ENCODE measurements at regions not wholly inside any gene's neighbourhood (a gene's known extent, or its start where the extent isn't known, plus 50 kb on each side); places are given as distances from the start of the nearest gene placed in this dataset.

- WGBS, 2 donors, result 71 to 78% methylated on average over 5 of the region's 5 CpGs
- DNase-seq, result no peak
- Histone ChIP-seq H3K4me3 (no peak overlapping the region), H3K9me3 (no peaks in the 10 kb centered on the region), H3K36me3 (no peaks in the 10 kb centered on the region), H3K4me1 (no peaks in the 10 kb centered on the region), H3K27ac (no peak overlapping the region), H3K27me3 (no peaks in the 10 kb centered on the region)
- intact Hi-C loops (cut with DNase I), result loop anchor here in 1 of 3 donors (10.0 kb wide), 1 partner anchor 493 kb away; no protein-coding TSS in a partner anchor
- ATAC-seq, result no peak
- FAIRE-seq, result no peak
- TF ChIP-seq CTCF (IDR thresholded peaks at IDR 0.05), result no peak
These were observed 123.2 kb downstream of the AQP9 start for GRCh38 chr15:58261368-58261767.

- no peak for ATAC-seq
- FAIRE-seq, result no peak
- Histone ChIP-seq H3K9me3 (no peaks in the 10 kb centered on the region), H3K27me3 (no peaks in the 10 kb centered on the region), H3K36me3 (no peaks in the 10 kb centered on the region), H3K4me3 (no peak overlapping the region), H3K4me1 (no peaks in the 10 kb centered on the region), H3K27ac (no peak overlapping the region)
- no peak for TF ChIP-seq CTCF (IDR thresholded peaks at IDR 0.05)
- DNase-seq, result no peak
- 63 to 69% methylated on average over 4 of the region's 4 CpGs for WGBS, 2 donors
- intact Hi-C loops (cut with DNase I), result loop anchor here in 1 of 3 donors (10.0 kb wide), 1 partner anchor 490 kb away; no protein-coding TSS in a partner anchor
These were observed 126.1 kb downstream of the AQP9 start for GRCh38 chr15:58264053-58264971.

- Histone ChIP-seq H3K27me3 (no peaks in the 10 kb centered on the region), H3K4me1 (no peaks in the 10 kb centered on the region), H3K9me3 (no peaks in the 10 kb centered on the region), H3K36me3 (no peaks in the 10 kb centered on the region), H3K4me3 (no peak overlapping the region), H3K27ac (no peak overlapping the region)
- no peak for FAIRE-seq
- no peak for TF ChIP-seq CTCF (IDR thresholded peaks at IDR 0.05)
- intact Hi-C loops (cut with DNase I), result loop anchor here in 1 of 3 donors (10.0 kb wide), 1 partner anchor 488 kb away; no protein-coding TSS in a partner anchor
- DNase-seq, result no peak
- no peak for ATAC-seq
- WGBS, 2 donors, result 77 to 94% methylated on average over 1 of the region's 1 CpG
These were observed 128.9 kb downstream of the AQP9 start for GRCh38 chr15:58267051-58267450.

- H3K4me1 ChIP-seq, result no peaks in the 10 kb centered on the region
- no peak overlapping the region for H3K4me3 ChIP-seq
- TF ChIP-seq CTCF (IDR thresholded peaks at IDR 0.05), result no peak
- intact Hi-C loops (cut with DNase I), result loop anchor here in 1 of 3 donors (10.0 kb wide), 1 partner anchor 486 kb away; no protein-coding TSS in a partner anchor
- H3K27me3 ChIP-seq, result no peaks in the 10 kb centered on the region
- ATAC-seq (no peak), FAIRE-seq (no peak), DNase-seq (no peak)
- WGBS, 2 donors, result 64 to 68% methylated on average over 5 of the region's 5 CpGs
- no peaks in the 10 kb centered on the region for H3K36me3 ChIP-seq
- H3K9me3 ChIP-seq, result no peaks in the 10 kb centered on the region
- no peak overlapping the region for H3K27ac ChIP-seq
These were observed 130.6 kb downstream of the AQP9 start for GRCh38 chr15:58268746-58269267.
